ENCODE measurements at regions not wholly inside any gene's neighbourhood (a gene's known extent, or its start where the extent isn't known, plus 50 kb on each side); places are given as distances from the start of the nearest gene placed in this dataset.

DNA sequence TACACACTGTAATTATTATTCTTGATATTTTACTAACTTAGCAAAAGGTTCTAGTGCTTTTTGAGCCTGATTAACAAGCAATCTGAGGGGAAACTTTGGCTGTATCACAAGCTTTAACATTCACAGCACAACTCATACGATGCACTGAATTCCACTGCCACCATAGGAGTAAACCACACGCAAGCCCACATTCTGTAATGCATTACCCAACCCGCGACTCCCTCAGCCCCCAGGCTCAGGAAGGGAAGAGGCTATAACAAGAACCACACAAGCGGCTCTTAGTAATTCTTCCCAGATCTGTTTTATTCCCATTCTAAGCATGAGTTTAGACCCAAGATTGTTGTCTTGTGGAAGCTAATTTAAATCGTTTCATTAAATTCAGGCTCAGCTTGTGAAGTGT lies 138.5 kb upstream of the TBL1X start:
- no peak overlapping the region for H3K56ac ChIP-seq (replicated peaks; ENCODE audit: insufficient read length, low read depth, low read length)
- POLR2A ChIA-PET (ENCODE audit: partially characterized antibody): no interaction called here
- H2BK5ac ChIP-seq (ENCODE audit: low read depth, low read length): no peak overlapping the region
- no peaks in the 10 kb centered on the region for H3K79me1 ChIP-seq (ENCODE audit: low read depth, low read length)
- H3K9me3 ChIP-seq (ENCODE audit: insufficient read depth in 2 of 2, low read depth in 1 of 2, low read length in 1 of 2): no peaks in the 10 kb centered on the region
- no peak overlapping the region for H4K5ac ChIP-seq (ENCODE audit: insufficient read length, low read depth, low read length)
- no peak overlapping the region for H3K4ac ChIP-seq (replicated peaks; ENCODE audit: insufficient read length, low read depth, low read length)
- no peaks in the 10 kb centered on the region for H3K36me3 ChIP-seq (ENCODE audit: control insufficient read depth in 2 of 4, insufficient read depth in 4 of 4, low read length in 3 of 4)
- DNase-seq (ENCODE audit: low read depth in 1 of 2, low spot score in 2 of 2) (no peak), FAIRE-seq (no peak)
- H2BK120ac ChIP-seq (replicated peaks; ENCODE audit: low read depth, low read length): no peak overlapping the region
- no peak overlapping the region for H2BK12ac ChIP-seq (ENCODE audit: low read depth, low read length)
- H3K4me2 ChIP-seq (ENCODE audit: insufficient read depth in 1 of 2, low read depth in 2 of 2, low read length in 2 of 2): no peak overlapping the region
- no peak overlapping the region for H3K27ac ChIP-seq (ENCODE audit: low read depth, low read length)
- no peaks in the 10 kb centered on the region for H3K27me3 ChIP-seq (replicated peaks in 1 of 4; ENCODE audit: control insufficient read depth in 3 of 4, extremely low read depth in 1 of 4, insufficient read depth in 3 of 4, low read length in 3 of 4)
- no peak overlapping the region for H2AK5ac ChIP-seq (ENCODE audit: low read depth, low read length)
- no peak overlapping the region for H3K4me3 ChIP-seq (ENCODE audit: extremely low read depth in 1 of 4, insufficient read depth in 2 of 4, low read depth in 3 of 4, low read length in 4 of 4)
- no peak for TF ChIP-seq CEBPB (IDR thresholded peaks at IDR 0.05; ENCODE audit: low read depth, low read length)
- TF ChIP-seq, protein P1, sequence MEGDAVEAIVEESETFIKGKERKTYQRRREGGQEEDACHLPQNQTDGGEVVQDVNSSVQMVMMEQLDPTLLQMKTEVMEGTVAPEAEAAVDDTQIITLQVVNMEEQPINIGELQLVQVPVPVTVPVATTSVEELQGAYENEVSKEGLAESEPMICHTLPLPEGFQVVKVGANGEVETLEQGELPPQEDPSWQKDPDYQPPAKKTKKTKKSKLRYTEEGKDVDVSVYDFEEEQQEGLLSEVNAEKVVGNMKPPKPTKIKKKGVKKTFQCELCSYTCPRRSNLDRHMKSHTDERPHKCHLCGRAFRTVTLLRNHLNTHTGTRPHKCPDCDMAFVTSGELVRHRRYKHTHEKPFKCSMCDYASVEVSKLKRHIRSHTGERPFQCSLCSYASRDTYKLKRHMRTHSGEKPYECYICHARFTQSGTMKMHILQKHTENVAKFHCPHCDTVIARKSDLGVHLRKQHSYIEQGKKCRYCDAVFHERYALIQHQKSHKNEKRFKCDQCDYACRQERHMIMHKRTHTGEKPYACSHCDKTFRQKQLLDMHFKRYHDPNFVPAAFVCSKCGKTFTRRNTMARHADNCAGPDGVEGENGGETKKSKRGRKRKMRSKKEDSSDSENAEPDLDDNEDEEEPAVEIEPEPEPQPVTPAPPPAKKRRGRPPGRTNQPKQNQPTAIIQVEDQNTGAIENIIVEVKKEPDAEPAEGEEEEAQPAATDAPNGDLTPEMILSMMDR (IDR thresholded peaks at IDR 0.05; ENCODE audit: control extremely low read depth in 1 of 3, insufficient read depth in 1 of 3, low read depth in 1 of 3, low read length in 3 of 3): no peak
- no peak for TF ChIP-seq SIN3A (conservative IDR thresholded peaks at IDR 0.05 in 1 of 2, IDR thresholded peaks at IDR 0.05 in 1 of 2; ENCODE audit: low read depth in 1 of 2, low read length in 2 of 2)
- TF ChIP-seq CBX8 (IDR thresholded peaks at IDR 0.05; ENCODE audit: borderline replicate concordance, low read depth, low read length): no peak
- TF ChIP-seq HDAC2 (IDR thresholded peaks at IDR 0.05; ENCODE audit: borderline replicate concordance in 1 of 2, low read depth in 2 of 2, low read length in 2 of 2): no peak
- TF ChIP-seq, protein P2, sequence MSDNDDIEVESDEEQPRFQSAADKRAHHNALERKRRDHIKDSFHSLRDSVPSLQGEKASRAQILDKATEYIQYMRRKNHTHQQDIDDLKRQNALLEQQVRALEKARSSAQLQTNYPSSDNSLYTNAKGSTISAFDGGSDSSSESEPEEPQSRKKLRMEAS (IDR thresholded peaks at IDR 0.05): no peak
- no peak overlapping the region for H2BK20ac ChIP-seq (ENCODE audit: low read length)
- no peaks in the 10 kb centered on the region for H3K23me2 ChIP-seq (ENCODE audit: low read depth, low read length)
- no peak overlapping the region for H3K9ac ChIP-seq (replicated peaks in 1 of 4; ENCODE audit: extremely low read depth in 1 of 4, low read depth in 3 of 4, low read length in 3 of 4)
- no peak overlapping the region for H3K23ac ChIP-seq (ENCODE audit: insufficient read length)
- H3K4me1 ChIP-seq (replicated peaks in 1 of 4; ENCODE audit: control insufficient read depth in 3 of 4, insufficient read depth in 4 of 4, low read length in 3 of 4): no peaks in the 10 kb centered on the region
- no peaks in the 10 kb centered on the region for H3K79me2 ChIP-seq (ENCODE audit: control insufficient read depth in 1 of 2, insufficient read depth in 2 of 2, low read length in 2 of 2)
- no peak overlapping the region for H3K14ac ChIP-seq (ENCODE audit: insufficient read length)
- WGBS, 2 experiments (ENCODE audit: extremely low coverage in 1 of 2, insufficient coverage in 1 of 2, insufficient read length in 1 of 2, insufficient replicate concordance in 2 of 2, low coverage in 1 of 2, low lambda C conversion rate in 2 of 2, missing lambda C conversion rate in 1 of 2): 90% methylated on average over 6 of the region's 6 CpGs; no CpG with 5 or more reads in 1 of the 2 experiments
- no peak overlapping the region for H4K91ac ChIP-seq (replicated peaks; ENCODE audit: insufficient read length, low read length)
- no peak overlapping the region for H3K18ac ChIP-seq (ENCODE audit: extremely low read depth, low read length)
- no peak overlapping the region for H2BK15ac ChIP-seq (ENCODE audit: low read length)
- H4K20me1 ChIP-seq (replicated peaks in 1 of 2; ENCODE audit: control insufficient read depth in 1 of 2, insufficient read depth in 2 of 2, low read length in 2 of 2): no peaks in the 10 kb centered on the region
- H2AFZ ChIP-seq (ENCODE audit: low read length): no peak overlapping the region
- no peak overlapping the region for H4K8ac ChIP-seq (ENCODE audit: extremely low read depth, insufficient read depth, low read length)
- CTCF ChIA-PET (ENCODE audit: partially characterized antibody): interaction anchor here (0.8 to 1.0 kb wide), 2 partner anchors 9 to 13 kb away, joined by 3 to 5 read pairs; no protein-coding TSS in a partner anchor
